ENCODE measurements at regions not wholly inside any gene's neighbourhood (a gene's known extent, or its start where the extent isn't known, plus 50 kb on each side); places are given as distances from the start of the nearest gene placed in this dataset.

- Histone ChIP-seq H3K4me1 (ENCODE audit: control insufficient read depth in 1 of 2, insufficient read depth in 2 of 2, low read length in 2 of 2) (no peaks in the 10 kb centered on the region), H2AFZ (ENCODE audit: insufficient read depth, low read length, poor library complexity) (no peak overlapping the region), H3K4me2 (ENCODE audit: low read length) (no peak overlapping the region), H2AK5ac (ENCODE audit: low read length) (no peak overlapping the region), H2BK12ac (ENCODE audit: low read length) (no peak overlapping the region), H3K4me3 (ENCODE audit: low read depth, low read length) (no peak overlapping the region), H4K12ac (ENCODE audit: low read depth, low read length) (no peak overlapping the region), H3K79me1 (ENCODE audit: low read length) (no peaks in the 10 kb centered on the region), H2BK5ac (ENCODE audit: low read depth, low read length, poor library complexity) (no peak overlapping the region), H2BK120ac (ENCODE audit: insufficient read depth, low read length, poor library complexity) (no peak overlapping the region), H3K79me2 (ENCODE audit: control insufficient read depth, insufficient read depth, low read length, poor library complexity) (no peaks in the 10 kb centered on the region), H3K27me3 (ENCODE audit: insufficient read depth, low read length) (no peaks in the 10 kb centered on the region), H3K27ac (ENCODE audit: low read depth, low read length) (no peak overlapping the region), H3K18ac (ENCODE audit: low read length) (no peak overlapping the region), H4K8ac (ENCODE audit: low read depth, low read length) (no peak overlapping the region), H3K9ac (ENCODE audit: low read length) (no peak overlapping the region), H3K23ac (ENCODE audit: low read length) (no peak overlapping the region), H3K36me3 (ENCODE audit: control insufficient read depth in 1 of 2, insufficient read depth in 2 of 2, low read length in 2 of 2) (no peaks in the 10 kb centered on the region), H3K9me3 (ENCODE audit: insufficient read depth, low read depth, low read length) (no peaks in the 10 kb centered on the region), H3K4ac (ENCODE audit: low read depth, low read length) (no peak overlapping the region), H4K91ac (ENCODE audit: low read depth, low read length) (no peak overlapping the region), H3K14ac (ENCODE audit: low read length) (no peak overlapping the region)
- WGBS (ENCODE audit: extremely low coverage, insufficient coverage, insufficient read length), result no CpG with 5 or more reads among the region's 6 CpGs
- no peak for DNase-seq
Observed at GRCh38 chr10:10657139-10657760, 360.4 kb upstream of the CELF2 start.

DNA sequence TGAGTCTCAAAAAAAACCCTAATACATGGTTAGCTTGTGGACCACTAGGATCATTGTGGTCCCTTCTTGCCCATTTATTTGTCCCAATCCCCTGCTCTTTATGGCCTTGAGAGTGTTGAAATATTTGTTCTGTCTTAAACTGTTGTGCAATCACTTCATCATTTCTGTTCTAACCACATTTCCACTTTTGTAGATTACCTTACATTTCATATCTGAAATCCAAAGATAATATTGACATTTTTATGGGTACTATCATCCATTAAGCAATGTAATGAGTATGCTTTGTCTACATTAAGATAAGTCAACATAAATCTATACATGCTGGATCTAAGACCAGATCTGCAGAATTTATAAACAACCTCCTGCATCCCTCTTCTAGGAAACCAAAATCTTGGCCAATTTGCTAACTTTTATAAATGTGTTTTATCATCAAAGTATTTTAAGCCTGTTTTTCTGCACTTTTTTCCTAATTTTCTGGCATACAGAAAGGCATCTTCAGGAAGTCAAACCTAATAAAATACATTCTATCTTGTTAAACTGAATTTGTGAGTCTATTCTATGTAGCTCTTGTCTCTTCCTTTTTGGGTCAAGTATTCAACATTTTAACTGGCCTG lies 359.4 kb upstream of the CELF2 start:
- H3K4me2 ChIP-seq (ENCODE audit: low read length), result no peak overlapping the region
- H3K9me3 ChIP-seq (ENCODE audit: insufficient read depth, low read depth, low read length), result no peaks in the 10 kb centered on the region
- H4K8ac ChIP-seq (ENCODE audit: low read depth, low read length), result no peak overlapping the region
- no peak overlapping the region for H2BK5ac ChIP-seq (ENCODE audit: low read depth, low read length, poor library complexity)
- H3K79me2 ChIP-seq (ENCODE audit: control insufficient read depth, insufficient read depth, low read length, poor library complexity), result no peaks in the 10 kb centered on the region
- no peak overlapping the region for H3K18ac ChIP-seq (ENCODE audit: low read length)
- H2AFZ ChIP-seq (ENCODE audit: insufficient read depth, low read length, poor library complexity), result no peak overlapping the region
- H3K4me3 ChIP-seq (ENCODE audit: low read depth, low read length), result no peak overlapping the region
- no peak overlapping the region for H3K4ac ChIP-seq (ENCODE audit: low read depth, low read length)
- H2AK5ac ChIP-seq (ENCODE audit: low read length), result no peak overlapping the region
- no peak overlapping the region for H2BK12ac ChIP-seq (ENCODE audit: low read length)
- H3K27ac ChIP-seq (ENCODE audit: low read depth, low read length), result no peak overlapping the region
- no peak overlapping the region for H2BK120ac ChIP-seq (ENCODE audit: insufficient read depth, low read length, poor library complexity)
- H3K36me3 ChIP-seq (ENCODE audit: control insufficient read depth in 1 of 2, insufficient read depth in 2 of 2, low read length in 2 of 2), result no peaks in the 10 kb centered on the region
- no peak overlapping the region for H4K91ac ChIP-seq (ENCODE audit: low read depth, low read length)
- H4K12ac ChIP-seq (ENCODE audit: low read depth, low read length), result no peak overlapping the region
- no peak overlapping the region for H3K23ac ChIP-seq (ENCODE audit: low read length)
- no peak overlapping the region for H3K14ac ChIP-seq (ENCODE audit: low read length)
- DNase-seq, result no peak
- no peaks in the 10 kb centered on the region for H3K4me1 ChIP-seq (ENCODE audit: control insufficient read depth in 1 of 2, insufficient read depth in 2 of 2, low read length in 2 of 2)
- no peaks in the 10 kb centered on the region for H3K27me3 ChIP-seq (ENCODE audit: insufficient read depth, low read length)
- no peak overlapping the region for H3K9ac ChIP-seq (ENCODE audit: low read length)
- no peaks in the 10 kb centered on the region for H3K79me1 ChIP-seq (ENCODE audit: low read length)

- no peak overlapping the region for H3K27ac ChIP-seq (ENCODE audit: low read depth, low read length)
- H3K9me3 ChIP-seq (ENCODE audit: insufficient read depth, low read depth, low read length), result no peaks in the 10 kb centered on the region
- H2BK5ac ChIP-seq (ENCODE audit: low read depth, low read length, poor library complexity), result no peak overlapping the region
- no peak overlapping the region for H3K4me3 ChIP-seq (ENCODE audit: low read depth, low read length)
- H4K12ac ChIP-seq (ENCODE audit: low read depth, low read length), result no peak overlapping the region
- no peak overlapping the region for H2AFZ ChIP-seq (ENCODE audit: insufficient read depth, low read length, poor library complexity)
- H3K14ac ChIP-seq (ENCODE audit: low read length), result no peak overlapping the region
- H2BK12ac ChIP-seq (ENCODE audit: low read length), result no peak overlapping the region
- H3K36me3 ChIP-seq (ENCODE audit: control insufficient read depth in 1 of 2, insufficient read depth in 2 of 2, low read length in 2 of 2), result no peaks in the 10 kb centered on the region
- no peak overlapping the region for H4K8ac ChIP-seq (ENCODE audit: low read depth, low read length)
- no CpG with 5 or more reads among the region's 1 CpG for WGBS (ENCODE audit: extremely low coverage, insufficient coverage, insufficient read length)
- no peak overlapping the region for H3K18ac ChIP-seq (ENCODE audit: low read length)
- H3K4me2 ChIP-seq (ENCODE audit: low read length), result no peak overlapping the region
- no peaks in the 10 kb centered on the region for H3K79me1 ChIP-seq (ENCODE audit: low read length)
- H3K4ac ChIP-seq (ENCODE audit: low read depth, low read length), result no peak overlapping the region
- no peak overlapping the region for H2AK5ac ChIP-seq (ENCODE audit: low read length)
- no peak overlapping the region for H3K9ac ChIP-seq (ENCODE audit: low read length)
- no peaks in the 10 kb centered on the region for H3K79me2 ChIP-seq (ENCODE audit: control insufficient read depth, insufficient read depth, low read length, poor library complexity)
- no peak overlapping the region for H2BK120ac ChIP-seq (ENCODE audit: insufficient read depth, low read length, poor library complexity)
- no peaks in the 10 kb centered on the region for H3K27me3 ChIP-seq (ENCODE audit: insufficient read depth, low read length)
- H4K91ac ChIP-seq (ENCODE audit: low read depth, low read length), result no peak overlapping the region
- no peak for DNase-seq
- no peaks in the 10 kb centered on the region for H3K4me1 ChIP-seq (ENCODE audit: control insufficient read depth in 1 of 2, insufficient read depth in 2 of 2, low read length in 2 of 2)
- H3K23ac ChIP-seq (ENCODE audit: low read length), result no peak overlapping the region
Observed at GRCh38 chr10:10660054-10660453, 357.6 kb upstream of the CELF2 start.

DNA sequence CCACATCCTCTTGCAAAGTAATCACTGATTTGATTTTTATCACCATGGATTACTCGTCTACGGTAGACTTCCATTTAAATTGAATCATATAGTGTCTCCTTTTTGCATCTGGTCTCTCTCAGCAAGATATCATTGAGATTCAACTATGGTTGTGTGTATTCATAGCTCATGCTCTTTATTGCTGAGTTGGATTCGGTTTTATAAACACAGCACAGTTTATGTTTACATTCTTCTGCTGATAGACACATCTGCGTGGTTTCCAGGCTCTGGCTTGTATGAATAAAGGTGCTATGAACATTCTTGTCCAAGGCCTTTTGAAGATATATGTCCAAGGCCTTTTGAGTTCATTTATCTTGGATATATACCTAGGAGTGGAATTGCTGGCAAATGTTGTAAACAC lies 356.5 kb upstream of the CELF2 start:
- no peak overlapping the region for H4K91ac ChIP-seq (ENCODE audit: low read depth, low read length)
- no peak overlapping the region for H3K23ac ChIP-seq (ENCODE audit: low read length)
- H3K4ac ChIP-seq (ENCODE audit: low read depth, low read length), result no peak overlapping the region
- H2AFZ ChIP-seq (ENCODE audit: insufficient read depth, low read length, poor library complexity), result no peak overlapping the region
- no peak overlapping the region for H3K18ac ChIP-seq (ENCODE audit: low read length)
- H2BK5ac ChIP-seq (ENCODE audit: low read depth, low read length, poor library complexity), result no peak overlapping the region
- no peak overlapping the region for H3K27ac ChIP-seq (ENCODE audit: low read depth, low read length)
- H3K4me2 ChIP-seq (ENCODE audit: low read length), result no peak overlapping the region
- no peaks in the 10 kb centered on the region for H3K79me2 ChIP-seq (ENCODE audit: control insufficient read depth, insufficient read depth, low read length, poor library complexity)
- DNase-seq, result no peak
- no peaks in the 10 kb centered on the region for H3K36me3 ChIP-seq (ENCODE audit: control insufficient read depth in 1 of 2, insufficient read depth in 2 of 2, low read length in 2 of 2)
- H4K12ac ChIP-seq (ENCODE audit: low read depth, low read length), result no peak overlapping the region
- no peak overlapping the region for H3K14ac ChIP-seq (ENCODE audit: low read length)
- no peak overlapping the region for H4K8ac ChIP-seq (ENCODE audit: low read depth, low read length)
- H2BK12ac ChIP-seq (ENCODE audit: low read length), result no peak overlapping the region
- no peak overlapping the region for H2BK120ac ChIP-seq (ENCODE audit: insufficient read depth, low read length, poor library complexity)
- no peak overlapping the region for H2AK5ac ChIP-seq (ENCODE audit: low read length)
- no peaks in the 10 kb centered on the region for H3K9me3 ChIP-seq (ENCODE audit: insufficient read depth, low read depth, low read length)
- H3K4me3 ChIP-seq (ENCODE audit: low read depth, low read length), result no peak overlapping the region
- no CpG with 5 or more reads among the region's 4 CpGs for WGBS (ENCODE audit: extremely low coverage, insufficient coverage, insufficient read length)
- no peak overlapping the region for H3K9ac ChIP-seq (ENCODE audit: low read length)
- H3K79me1 ChIP-seq (ENCODE audit: low read length), result no peaks in the 10 kb centered on the region
- H3K4me1 ChIP-seq (ENCODE audit: control insufficient read depth in 1 of 2, insufficient read depth in 2 of 2, low read length in 2 of 2), result no peaks in the 10 kb centered on the region
- no peaks in the 10 kb centered on the region for H3K27me3 ChIP-seq (ENCODE audit: insufficient read depth, low read length)
